Activated CD8-positive, alpha-beta T cell treated with anti-CD3 and anti-CD28 coated beads, Interleukin-2, amount 10 ng/mL, durations not matched to agents 7 days and 5 days (primary cell): ENCODE measurements at regions not wholly inside any gene's neighbourhood (a gene's known extent, or its start where the extent isn't known, plus 50 kb on each side); places are given as distances from the start of the nearest gene placed in this dataset.
"Not testable (repeated sequence)": the region's sequence is repeated elsewhere in the genome, so short reads cannot be mapped to it uniquely, and the experiment has no call there.

Experiments
- ATAC-seq: fragments of 150-1000 bp; cut with Tn5 transposase; one replicate; pipeline ENCODE4 v1.10.0; 2021; ENCODE audit warnings: moderate library complexity
- CTCF ChIA-PET: fragments of 350-600 bp; sonication (Branson Sonifier 250); formaldehyde crosslinking; loops from one replicate; lab custom pipeline; 2021; ENCODE audit warnings: antibody characterized with exemption; lab: Charles Lee
- POLR2A ChIA-PET: fragments of 350-600 bp; sonication (Branson Sonifier 250); formaldehyde crosslinking; loops from one replicate; lab custom pipeline; 2021; ENCODE audit warnings: antibody characterized with exemption; lab: Charles Lee
- DNase-seq: peaks from one replicate; pipeline ENCODE4 v3.0.0-alpha.2; 2020
- H3K27ac Mint-ChIP-seq: one replicate; pipeline ENCODE4 v1.8.0; 2021; ENCODE audit warnings: mild to moderate bottlenecking, mixed read lengths
- H3K27me3 Mint-ChIP-seq: one replicate; pipeline ENCODE4 v1.8.0; 2021; ENCODE audit warnings: low read depth, mixed read lengths
- H3K36me3 Mint-ChIP-seq: one replicate; pipeline ENCODE4 v1.8.0; 2021; ENCODE audit warnings: low read depth, mixed read lengths
- H3K4me1 Mint-ChIP-seq: one replicate; pipeline ENCODE4 v1.8.0; 2021; ENCODE audit warnings: low read depth, mixed read lengths
- H3K4me3 Mint-ChIP-seq: one replicate; pipeline ENCODE4 v1.8.0; 2021; ENCODE audit warnings: mild to moderate bottlenecking, mixed read lengths
- H3K9me3 Mint-ChIP-seq: one replicate; pipeline ENCODE4 v1.8.0; 2022; ENCODE audit warnings: mixed read lengths; ENCODE audit not compliant: insufficient read depth

- H3K4me1 Mint-ChIP-seq, H3K36me3 Mint-ChIP-seq, H3K27ac Mint-ChIP-seq, ATAC-seq, POLR2A ChIA-PET, DNase-seq, H3K27me3 Mint-ChIP-seq, CTCF ChIA-PET, H3K9me3 Mint-ChIP-seq, H3K4me3 Mint-ChIP-seq: not testable (repeated sequence)
Measured at GRCh38 chr1:224023122-224023521, 90.8 kb upstream of the FBXO28 start.

GRCh38 chr1:224022249-224022970, 91.5 kb upstream of the FBXO28 start:
- ATAC-seq, H3K27me3 Mint-ChIP-seq, H3K9me3 Mint-ChIP-seq, H3K27ac Mint-ChIP-seq, POLR2A ChIA-PET, H3K36me3 Mint-ChIP-seq, H3K4me3 Mint-ChIP-seq, H3K4me1 Mint-ChIP-seq, CTCF ChIA-PET, DNase-seq: not testable (repeated sequence)

- H3K27ac Mint-ChIP-seq, H3K4me1 Mint-ChIP-seq, DNase-seq, ATAC-seq, CTCF ChIA-PET, H3K27me3 Mint-ChIP-seq, POLR2A ChIA-PET, H3K36me3 Mint-ChIP-seq, H3K9me3 Mint-ChIP-seq, H3K4me3 Mint-ChIP-seq: not testable (repeated sequence)
Measured at GRCh38 chr1:224019866-224020265, 94.0 kb upstream of the FBXO28 start.

- H3K9me3 Mint-ChIP-seq, CTCF ChIA-PET, H3K27me3 Mint-ChIP-seq, H3K36me3 Mint-ChIP-seq, ATAC-seq, DNase-seq, H3K4me3 Mint-ChIP-seq, H3K27ac Mint-ChIP-seq, POLR2A ChIA-PET, H3K4me1 Mint-ChIP-seq: not testable (repeated sequence)
Measured at GRCh38 chr1:224015782-224016181, 98.1 kb upstream of the FBXO28 start.

GRCh38 chr1:224014330-224014649, 99.6 kb upstream of the FBXO28 start:
- Mint-ChIP-seq H3K4me1 (no peaks in the 10 kb centered on the region), H3K4me3 (no peak overlapping the region)

GRCh38 chr1:224013626-224014329, 100.1 kb upstream of the FBXO28 start:
- ATAC-seq, H3K36me3 Mint-ChIP-seq, H3K27ac Mint-ChIP-seq, POLR2A ChIA-PET, H3K4me3 Mint-ChIP-seq, DNase-seq, H3K27me3 Mint-ChIP-seq, CTCF ChIA-PET, H3K4me1 Mint-ChIP-seq, H3K9me3 Mint-ChIP-seq: not testable (repeated sequence)

More at GRCh38 chr1:224014330-224014649, 99.6 kb upstream of the FBXO28 start:
- Mint-ChIP-seq H3K27me3 (no peaks in the 10 kb centered on the region), H3K36me3 (peaks cover 7% of the 10 kb centered on the region), H3K9me3 (no peaks in the 10 kb centered on the region), H3K27ac (no peak overlapping the region)
- CTCF ChIA-PET, result no interaction called here
- ATAC-seq (no peak), DNase-seq (no peak)
- POLR2A ChIA-PET, result no interaction called here

GRCh38 chr1:224012807-224013434, 101.0 kb upstream of the FBXO28 start:
- POLR2A ChIA-PET, ATAC-seq, CTCF ChIA-PET, H3K27ac Mint-ChIP-seq, H3K27me3 Mint-ChIP-seq, DNase-seq, H3K9me3 Mint-ChIP-seq, H3K4me1 Mint-ChIP-seq, H3K4me3 Mint-ChIP-seq: not testable (repeated sequence)
- peaks cover 14% of the 10 kb centered on the region for H3K36me3 Mint-ChIP-seq

GRCh38 chr1:224012162-224012561, 101.7 kb upstream of the FBXO28 start:
- ATAC-seq, H3K27ac Mint-ChIP-seq, CTCF ChIA-PET, H3K4me1 Mint-ChIP-seq, POLR2A ChIA-PET, H3K9me3 Mint-ChIP-seq, H3K4me3 Mint-ChIP-seq, H3K27me3 Mint-ChIP-seq, DNase-seq: not testable (repeated sequence)
- peaks cover 20% of the 10 kb centered on the region for H3K36me3 Mint-ChIP-seq

- ATAC-seq, H3K4me1 Mint-ChIP-seq, CTCF ChIA-PET, H3K9me3 Mint-ChIP-seq, H3K4me3 Mint-ChIP-seq, DNase-seq, H3K27me3 Mint-ChIP-seq, POLR2A ChIA-PET, H3K27ac Mint-ChIP-seq: not testable (repeated sequence)
- peaks cover 21% of the 10 kb centered on the region for H3K36me3 Mint-ChIP-seq
Measured at GRCh38 chr1:224011751-224012150, 102.2 kb upstream of the FBXO28 start.

GRCh38 chr1:224011153-224011552, 102.8 kb upstream of the FBXO28 start:
- CTCF ChIA-PET, ATAC-seq, DNase-seq, H3K27me3 Mint-ChIP-seq, H3K4me3 Mint-ChIP-seq, H3K4me1 Mint-ChIP-seq, H3K27ac Mint-ChIP-seq, H3K9me3 Mint-ChIP-seq, POLR2A ChIA-PET: not testable (repeated sequence)
- H3K36me3 Mint-ChIP-seq, result peaks cover 22% of the 10 kb centered on the region

GRCh38 chr1:224005973-224006372, 107.9 kb upstream of the FBXO28 start:
- H3K4me1 Mint-ChIP-seq, H3K27ac Mint-ChIP-seq, H3K9me3 Mint-ChIP-seq, DNase-seq, ATAC-seq, POLR2A ChIA-PET, H3K27me3 Mint-ChIP-seq, CTCF ChIA-PET, H3K4me3 Mint-ChIP-seq: not testable (repeated sequence)
- H3K36me3 Mint-ChIP-seq, result peaks cover 30% of the 10 kb centered on the region

GRCh38 chr1:224004552-224005315, 109.2 kb upstream of the FBXO28 start:
- peak; percentile 67 for DNase-seq
- ATAC-seq, H3K4me3 Mint-ChIP-seq, H3K27ac Mint-ChIP-seq, H3K4me1 Mint-ChIP-seq, H3K9me3 Mint-ChIP-seq, H3K27me3 Mint-ChIP-seq, CTCF ChIA-PET, POLR2A ChIA-PET: not testable (repeated sequence)
- H3K36me3 Mint-ChIP-seq, result peaks cover 26% of the 10 kb centered on the region
